NT2/D1 (cell line): ENCODE measurements at regions not wholly inside any gene's neighbourhood (a gene's known extent, or its start where the extent isn't known, plus 50 kb on each side); places are given as distances from the start of the nearest gene placed in this dataset.

Source experiments
- DNase-seq: peaks from one replicate; pipeline ENCODE4 v3.0.0-alpha.2; 2011; ENCODE audit warnings: low read depth, low spot score
- H3K27me3 ChIP-seq: 2 replicates; pipeline ENCODE4 v1.6.0; 2011; ENCODE audit warnings: mild to moderate bottlenecking; ENCODE audit not compliant: insufficient read length, insufficient read depth
- H3K36me3 ChIP-seq: 2 replicates; pipeline ENCODE4 v1.6.1; 2011; ENCODE audit warnings: mild to moderate bottlenecking, low read length, mixed read lengths; ENCODE audit not compliant: insufficient read depth, insufficient read length
- H3K4me1 ChIP-seq: 2 replicates; pipeline ENCODE4 v1.5.1; 2011; ENCODE audit not compliant: insufficient read depth, insufficient read length
- H3K4me3 ChIP-seq: 2 replicates; pipeline ENCODE4 v1.5.1; 2011; ENCODE audit warnings: low read depth; ENCODE audit not compliant: insufficient read length
- H3K9ac ChIP-seq: 2 replicates; pipeline ENCODE4 v1.6.0; 2011; ENCODE audit warnings: low read depth; ENCODE audit not compliant: insufficient read length
- H3K9me3 ChIP-seq: 2 replicates; pipeline ENCODE4 v1.5.1; 2011; ENCODE audit warnings: mild to moderate bottlenecking, low read length; ENCODE audit not compliant: insufficient read depth
- SUZ12 ChIP-seq: IDR thresholded peaks from 2 replicates; pipeline ENCODE4 v1.6.1; 2011; ENCODE audit not compliant: insufficient read length, insufficient read depth; ENCODE audit errors: extremely low read depth
- YY1 ChIP-seq: IDR thresholded peaks from 2 replicates; pipeline ENCODE4 v1.6.1; 2011; ENCODE audit not compliant: insufficient read length, insufficient read depth
- ZNF274 ChIP-seq: IDR thresholded peaks from 2 replicates; pipeline ENCODE4 v1.6.1; 2011; ENCODE audit warnings: mild to moderate bottlenecking, low read depth, low read length

- DNase-seq: peak; percentile 98
- Histone ChIP-seq H3K9ac (no peak overlapping the region), H3K4me3 (no peak overlapping the region), H3K4me1 (peaks cover 19% of the 10 kb centered on the region), H3K36me3 (no peaks in the 10 kb centered on the region), H3K27me3 (no peaks in the 10 kb centered on the region), H3K9me3 (peaks cover 12% of the 10 kb centered on the region; the same call in 1 of the 2 replicates)
- TF ChIP-seq ZNF274: no peak
- no peak for TF ChIP-seq YY1
- TF ChIP-seq SUZ12: no peak
Observed at GRCh38 chr12:3432176-3432742, 58.7 kb upstream of the PRMT8 start.

- no peak overlapping the region for H3K4me3 ChIP-seq
- no peak overlapping the region for H3K9ac ChIP-seq
- H3K4me1 ChIP-seq: peaks cover 19% of the 10 kb centered on the region
- no peaks in the 10 kb centered on the region for H3K36me3 ChIP-seq
- peaks cover 12% of the 10 kb centered on the region; the same call in 1 of the 2 replicates for H3K9me3 ChIP-seq
- TF ChIP-seq SUZ12: no peak
- TF ChIP-seq YY1: no peak
- TF ChIP-seq ZNF274: no peak
- peak; percentile 59 for DNase-seq
- no peaks in the 10 kb centered on the region for H3K27me3 ChIP-seq
Observed at GRCh38 chr12:3432868-3433267, 58.1 kb upstream of the PRMT8 start.

GRCh38 chr12:3436461-3437065 is 54.4 kb upstream of the PRMT8 start:
- no peak for DNase-seq
- H3K36me3 ChIP-seq: no peaks in the 10 kb centered on the region
- no peaks in the 10 kb centered on the region for H3K9me3 ChIP-seq
- no peak overlapping the region for H3K4me3 ChIP-seq
- H3K4me1 ChIP-seq: peaks cover 16% of the 10 kb centered on the region
- TF ChIP-seq SUZ12: no peak
- no peak for TF ChIP-seq ZNF274
- TF ChIP-seq YY1: no peak
- H3K9ac ChIP-seq: no peak overlapping the region
- H3K27me3 ChIP-seq: no peaks in the 10 kb centered on the region

GRCh38 chr12:3437986-3438385 is 53.0 kb upstream of the PRMT8 start:
- no peaks in the 10 kb centered on the region for H3K9me3 ChIP-seq
- no peak for TF ChIP-seq SUZ12
- H3K4me1 ChIP-seq: peaks cover 9% of the 10 kb centered on the region
- H3K36me3 ChIP-seq: no peaks in the 10 kb centered on the region
- H3K27me3 ChIP-seq: no peaks in the 10 kb centered on the region
- H3K4me3 ChIP-seq: no peak overlapping the region
- DNase-seq: no peak
- no peak overlapping the region for H3K9ac ChIP-seq

GRCh38 chr12:3438401-3438800 is 52.6 kb upstream of the PRMT8 start:
- H3K9me3 ChIP-seq: no peaks in the 10 kb centered on the region
- no peak overlapping the region for H3K9ac ChIP-seq
- TF ChIP-seq YY1 (no peak), ZNF274 (no peak), SUZ12 (no peak)
- H3K36me3 ChIP-seq: no peaks in the 10 kb centered on the region
- H3K27me3 ChIP-seq: no peaks in the 10 kb centered on the region
- peaks cover 9% of the 10 kb centered on the region for H3K4me1 ChIP-seq
- DNase-seq: no peak
- no peak overlapping the region for H3K4me3 ChIP-seq
